ENCODE measurements at regions not wholly inside any gene's neighbourhood (a gene's known extent, or its start where the extent isn't known, plus 50 kb on each side); places are given as distances from the start of the nearest gene placed in this dataset.

- no peak for DNase-seq
- H3K27ac ChIP-seq, result no peak overlapping the region
- H3K27me3 ChIP-seq (ENCODE audit: insufficient read depth, low read depth, severe bottlenecking), result no peaks in the 10 kb centered on the region
- no peak overlapping the region for H3K4me3 ChIP-seq (ENCODE audit: low read depth, low read length)
- TF ChIP-seq CTCF (IDR thresholded peaks at IDR 0.05; ENCODE audit: low read depth, low read length), result no peak
- H3K36me3 ChIP-seq, result no peaks in the 10 kb centered on the region
- H3K9me3 ChIP-seq (ENCODE audit: severe bottlenecking), result no peaks in the 10 kb centered on the region
Measured at GRCh38 chr7:10075866-10076265, 897.8 kb upstream of the PHF14 start.

- Histone ChIP-seq H3K4me3 (ENCODE audit: low read depth, low read length) (no peak overlapping the region), H3K9me3 (ENCODE audit: severe bottlenecking) (no peaks in the 10 kb centered on the region), H3K27ac (no peak overlapping the region), H3K36me3 (no peaks in the 10 kb centered on the region), H3K27me3 (ENCODE audit: insufficient read depth, low read depth, severe bottlenecking) (no peaks in the 10 kb centered on the region)
- no peak for DNase-seq
- TF ChIP-seq CTCF (IDR thresholded peaks at IDR 0.05; ENCODE audit: low read depth, low read length), result no peak
Measured at GRCh38 chr7:10076660-10077300, 896.9 kb upstream of the PHF14 start.

- no peak for TF ChIP-seq CTCF (IDR thresholded peaks at IDR 0.05; ENCODE audit: low read depth, low read length)
- no peak for DNase-seq
- Histone ChIP-seq H3K27me3 (ENCODE audit: insufficient read depth, low read depth, severe bottlenecking) (no peaks in the 10 kb centered on the region), H3K27ac (no peak overlapping the region), H3K9me3 (ENCODE audit: severe bottlenecking) (no peaks in the 10 kb centered on the region), H3K4me3 (ENCODE audit: low read depth, low read length) (no peak overlapping the region), H3K36me3 (no peaks in the 10 kb centered on the region)
Measured at GRCh38 chr7:10079572-10079971, 894.1 kb upstream of the PHF14 start.

- no peak for TF ChIP-seq CTCF (IDR thresholded peaks at IDR 0.05; ENCODE audit: low read depth, low read length)
- Histone ChIP-seq H3K27me3 (ENCODE audit: insufficient read depth, low read depth, severe bottlenecking) (no peaks in the 10 kb centered on the region), H3K36me3 (no peaks in the 10 kb centered on the region), H3K9me3 (ENCODE audit: severe bottlenecking) (no peaks in the 10 kb centered on the region), H3K4me3 (ENCODE audit: low read depth, low read length) (no peak overlapping the region), H3K27ac (no peak overlapping the region)
- no peak for DNase-seq
Measured at GRCh38 chr7:10082896-10083295, 890.8 kb upstream of the PHF14 start.

GRCh38 chr7:10083766-10084165 lies 889.9 kb upstream of the PHF14 start:
- no peak overlapping the region for H3K4me3 ChIP-seq (ENCODE audit: low read depth, low read length)
- TF ChIP-seq CTCF (IDR thresholded peaks at IDR 0.05; ENCODE audit: low read depth, low read length), result no peak
- no peaks in the 10 kb centered on the region for H3K27me3 ChIP-seq (ENCODE audit: insufficient read depth, low read depth, severe bottlenecking)
- H3K9me3 ChIP-seq (ENCODE audit: severe bottlenecking), result no peaks in the 10 kb centered on the region
- H3K27ac ChIP-seq, result no peak overlapping the region
- H3K36me3 ChIP-seq, result no peaks in the 10 kb centered on the region
- DNase-seq, result no peak

GRCh38 chr7:10085231-10085630 lies 888.4 kb upstream of the PHF14 start:
- TF ChIP-seq CTCF (IDR thresholded peaks at IDR 0.05; ENCODE audit: low read depth, low read length), result no peak
- Histone ChIP-seq H3K4me3 (ENCODE audit: low read depth, low read length) (no peak overlapping the region), H3K27me3 (ENCODE audit: insufficient read depth, low read depth, severe bottlenecking) (no peaks in the 10 kb centered on the region), H3K27ac (no peak overlapping the region), H3K9me3 (ENCODE audit: severe bottlenecking) (no peaks in the 10 kb centered on the region), H3K36me3 (no peaks in the 10 kb centered on the region)
- DNase-seq, result no peak
